TTC549 (cell line): ENCODE measurements at regions not wholly inside any gene's neighbourhood (a gene's known extent, or its start where the extent isn't known, plus 50 kb on each side); places are given as distances from the start of the nearest gene placed in this dataset.

Source experiments
- FAIRE-seq: peaks from 2 replicates; lab custom pipeline; 2012; peaks lifted over from hg19 to GRCh38; lab: Jason Lieb, UNC

DNA sequence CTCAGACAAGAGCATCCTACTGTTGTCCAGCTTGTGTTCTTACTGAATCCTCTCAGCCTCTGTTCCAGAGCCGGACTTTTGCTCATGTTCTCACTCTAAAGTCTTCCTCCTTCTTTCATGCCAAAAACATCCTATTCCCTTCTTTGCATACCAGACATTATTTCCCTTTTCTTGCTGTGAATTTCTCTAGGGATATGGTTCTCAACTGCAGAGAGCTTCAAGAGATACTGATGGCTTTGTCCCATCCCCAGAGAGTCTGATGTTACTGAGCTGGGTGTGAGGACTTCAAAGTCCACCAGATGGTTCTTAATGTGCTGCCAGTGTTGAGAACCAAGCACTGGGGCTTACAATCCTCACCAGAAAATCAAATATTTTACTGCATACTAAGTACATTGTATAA is 98.6 kb upstream of the FER start:
- no peak for FAIRE-seq

DNA sequence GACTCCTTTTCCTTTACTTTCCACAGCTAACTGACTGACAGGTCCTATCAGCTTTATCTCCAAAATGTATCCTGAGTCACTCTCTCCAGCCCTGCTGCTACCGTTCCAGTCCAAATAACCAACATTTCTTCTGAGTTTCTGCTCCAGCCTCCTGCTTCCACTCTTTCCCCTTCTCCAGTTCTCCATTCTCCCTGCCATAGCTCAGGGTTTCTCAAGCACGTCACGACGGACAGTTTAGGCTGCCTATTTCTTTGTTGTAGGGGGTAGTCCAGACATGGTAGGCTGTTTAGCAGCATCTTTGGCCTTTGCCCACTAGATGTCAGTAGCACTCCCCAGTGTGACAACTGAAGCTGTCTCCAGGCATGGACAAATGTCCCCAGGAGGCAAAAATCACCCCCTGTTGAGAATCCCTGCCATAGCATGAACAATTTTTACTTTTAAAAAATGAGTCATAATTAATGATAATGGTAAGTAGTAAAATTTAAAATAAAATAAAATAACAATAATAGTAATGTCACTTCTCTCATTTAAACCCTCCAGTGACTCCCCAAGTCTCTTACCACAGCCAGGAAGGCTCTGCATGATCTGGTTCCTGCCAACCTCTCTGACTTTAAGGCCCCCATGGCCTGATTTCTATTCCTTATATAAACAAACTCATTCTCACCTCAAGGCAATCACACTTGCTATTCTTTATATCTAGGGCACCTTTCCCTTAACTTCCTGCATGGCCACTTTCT is 105.4 kb upstream of the FER start:
- FAIRE-seq = peak; percentile 26

- no peak for FAIRE-seq
Measured at GRCh38 chr5:108641596-108641995, 106.1 kb upstream of the FER start.

DNA sequence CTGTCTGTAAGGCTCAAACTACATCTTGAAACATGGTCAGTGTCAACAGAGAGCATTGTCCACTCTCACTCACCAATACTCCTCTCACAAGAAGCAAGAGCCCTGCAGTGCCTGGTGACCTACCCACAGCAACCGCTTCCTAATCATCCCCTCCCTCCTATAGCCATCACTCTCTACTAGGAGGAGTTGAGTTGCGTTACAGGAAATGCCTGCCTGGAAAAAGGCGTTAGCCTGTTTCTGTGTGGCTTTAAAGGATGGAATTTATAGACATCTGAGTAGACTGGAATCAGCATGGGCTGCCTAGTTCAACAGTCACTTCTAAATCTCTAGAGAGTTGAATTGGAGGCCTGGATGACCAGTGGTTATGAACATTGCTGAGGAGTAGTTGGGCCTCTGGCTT is 108.3 kb upstream of the FER start:
- no peak for FAIRE-seq

GRCh38 chr5:108638021-108638420 is 109.7 kb upstream of the FER start:
- FAIRE-seq = no peak

- no peak for FAIRE-seq
Measured at GRCh38 chr5:108637134-108637533, 110.6 kb upstream of the FER start.

- FAIRE-seq = no peak
Measured at GRCh38 chr5:108636135-108636853, 111.4 kb upstream of the FER start.

DNA sequence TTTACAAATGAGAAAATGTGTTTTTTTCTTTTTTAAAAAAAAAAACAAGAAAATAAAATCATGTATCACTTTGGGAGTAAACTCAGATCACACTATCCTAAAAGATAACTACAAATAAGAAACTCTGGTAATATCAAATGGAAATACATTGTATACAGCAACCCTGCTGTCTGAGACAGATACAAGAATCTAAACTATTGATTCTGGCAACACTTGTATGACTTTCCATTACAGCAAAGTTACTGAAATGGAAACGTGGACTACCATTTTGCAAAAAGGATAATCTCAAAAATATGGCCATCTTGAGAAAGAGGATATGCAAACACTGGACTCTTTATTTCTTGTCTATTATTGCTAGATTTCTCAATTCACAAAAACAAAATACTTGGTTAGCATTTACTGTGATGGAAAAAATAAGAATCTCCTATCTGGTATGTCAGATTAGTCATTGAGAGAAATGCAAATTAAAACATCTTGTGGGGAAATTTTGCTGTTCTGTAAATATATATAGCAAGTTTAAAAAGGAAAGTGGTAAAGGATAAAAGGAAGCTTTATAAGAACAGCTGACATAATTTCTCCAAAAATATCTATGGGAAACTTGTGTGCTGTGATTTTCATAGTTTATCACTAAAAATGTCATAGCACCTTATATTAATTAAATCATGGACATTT is 112.9 kb upstream of the FER start:
- FAIRE-seq = no peak

DNA sequence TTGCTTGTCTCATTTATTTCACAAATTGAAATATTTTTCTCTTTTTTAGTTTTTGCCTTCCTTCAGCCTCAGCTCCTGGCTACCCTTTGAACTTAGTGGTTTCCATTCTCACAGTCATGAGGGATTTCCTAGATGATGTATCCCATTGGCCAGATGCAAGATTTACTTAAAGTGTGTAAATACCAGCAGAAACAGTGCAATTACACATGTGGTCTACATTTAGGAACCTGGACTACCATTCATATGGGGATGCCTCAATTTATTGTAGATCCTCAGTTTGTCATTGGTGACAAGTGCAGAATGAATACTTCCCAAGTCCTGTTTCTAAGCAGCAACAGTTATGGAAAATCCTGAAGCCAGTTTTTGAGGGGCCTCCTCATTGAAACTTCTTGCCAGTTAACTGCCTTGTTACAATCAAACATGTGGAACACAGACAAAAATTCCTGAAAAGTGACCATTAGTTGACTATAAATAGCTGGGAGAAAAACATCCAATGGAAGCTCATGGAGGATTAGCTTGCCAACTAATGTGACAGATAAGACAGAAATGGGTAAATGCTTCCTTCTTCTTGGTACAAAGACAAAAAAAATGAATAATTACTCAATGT is 113.6 kb upstream of the FER start:
- FAIRE-seq = no peak

- FAIRE-seq = no peak
Measured at GRCh38 chr5:108629779-108630528, 117.7 kb upstream of the FER start.

DNA sequence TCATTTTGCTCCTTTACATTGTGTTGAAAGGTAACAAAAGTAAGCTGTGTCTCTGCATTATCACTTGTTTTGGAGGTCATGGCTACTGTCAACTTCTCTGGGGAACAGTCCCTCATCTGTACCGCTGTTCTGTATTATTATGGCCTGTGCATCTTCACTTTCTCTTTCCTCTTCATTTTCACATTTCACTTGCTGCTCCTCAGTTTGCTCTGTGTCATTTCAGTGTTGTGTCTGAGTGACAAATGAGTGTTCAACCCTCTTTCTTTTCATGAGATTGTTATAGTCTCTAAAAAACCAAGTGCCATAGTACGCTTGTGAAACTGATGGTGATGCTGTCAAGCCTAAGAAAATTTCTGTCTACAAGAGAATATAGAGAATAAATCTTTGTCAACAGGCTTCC is 122.0 kb upstream of the FER start:
- no peak for FAIRE-seq

DNA sequence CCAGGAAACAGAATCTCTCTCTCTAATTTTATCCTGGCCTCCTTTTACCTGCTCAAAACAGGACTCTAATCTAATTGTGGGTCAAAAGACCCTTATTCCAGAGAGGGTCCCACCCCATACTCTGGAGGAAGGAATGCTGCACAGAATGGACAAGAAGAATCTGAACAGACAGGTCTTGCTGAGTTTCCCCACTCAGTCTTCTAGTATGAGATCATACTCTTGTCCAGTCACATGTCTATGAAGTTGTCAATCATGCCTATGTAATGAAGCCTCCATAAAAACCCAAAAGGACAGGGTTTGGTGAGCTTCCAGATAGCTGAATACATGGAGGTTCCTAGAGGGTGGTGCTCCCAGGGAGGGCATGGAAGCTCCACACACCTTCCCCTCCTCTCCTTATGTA is 123.9 kb upstream of the FER start:
- FAIRE-seq = no peak

DNA sequence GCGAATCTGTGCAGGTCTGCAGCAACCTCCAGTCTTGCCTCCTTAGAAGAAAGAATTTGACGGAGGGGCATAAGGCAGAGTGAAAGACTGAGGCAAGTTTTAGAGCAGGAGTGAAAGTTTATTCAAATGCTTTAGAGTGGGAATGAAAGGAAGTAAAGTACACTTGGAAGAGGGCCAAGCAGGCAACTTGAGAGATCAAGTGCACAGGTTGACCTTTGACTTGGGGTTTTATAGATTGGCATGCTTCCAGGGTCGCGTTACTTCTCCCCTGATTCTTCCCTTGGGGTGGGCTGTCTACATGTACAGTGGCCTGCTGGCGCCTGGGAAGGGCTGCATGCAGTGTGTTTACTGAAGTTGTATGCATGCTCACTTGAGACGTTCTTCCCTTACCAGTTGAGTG is 127.2 kb upstream of the FER start:
- no peak for FAIRE-seq

GRCh38 chr5:108619815-108620214 is 127.9 kb upstream of the FER start:
- FAIRE-seq = no peak

- FAIRE-seq = no peak
Measured at GRCh38 chr5:108617467-108618435, 129.9 kb upstream of the FER start.

GRCh38 chr5:108615216-108615615 is 132.5 kb upstream of the FER start:
- no peak for FAIRE-seq

GRCh38 chr5:108607421-108607820 is 140.3 kb upstream of the FER start:
- FAIRE-seq = no peak

DNA sequence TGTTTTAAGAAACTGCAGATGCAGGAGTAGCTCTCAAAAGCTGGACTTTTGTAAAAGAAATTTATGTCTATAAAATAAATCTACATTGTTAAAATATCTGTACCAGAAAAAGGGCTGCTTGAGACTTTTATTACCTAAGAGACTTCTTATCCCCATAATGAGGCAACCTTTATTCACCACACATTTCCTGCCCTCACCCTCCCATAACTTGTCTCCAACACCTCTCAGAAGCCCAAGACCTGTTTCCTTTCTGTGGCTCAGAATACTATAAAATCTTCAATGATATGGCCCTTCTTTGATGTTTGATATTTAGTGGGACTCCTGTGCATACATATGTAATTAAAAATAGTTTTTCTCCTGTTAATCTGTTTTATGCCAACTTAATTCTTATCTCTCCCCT is 141.5 kb upstream of the FER start:
- FAIRE-seq = no peak

GRCh38 chr5:108602830-108603229 is 144.9 kb upstream of the FER start:
- no peak for FAIRE-seq

GRCh38 chr5:108590799-108591198 is 156.9 kb upstream of the FER start:
- FAIRE-seq = no peak

GRCh38 chr5:108588323-108588722 is 159.4 kb upstream of the FER start:
- no peak for FAIRE-seq
